MM.1S (cell line): ENCODE measurements at regions not wholly inside any gene's neighbourhood (a gene's known extent, or its start where the extent isn't known, plus 50 kb on each side); places are given as distances from the start of the nearest gene placed in this dataset.

Experiments used
- DNase-seq: peaks from one replicate; pipeline ENCODE4 v3.0.0-alpha.2; 2015
- H2AFZ ChIP-seq: fragments of 300-600 bp; sonication (generic); 2 replicates; pipeline ENCODE4 v1.6.0; 2016; ENCODE audit warnings: antibody characterized with exemption, low read length
- H3F3A ChIP-seq: fragments of 300-600 bp; sonication (generic); 2 replicates; pipeline ENCODE4 v1.6.1; 2016; ENCODE audit warnings: mild to moderate bottlenecking, antibody characterized with exemption, low read length, moderate library complexity, mixed read lengths; ENCODE audit not compliant: insufficient read depth
- H3K27ac ChIP-seq: fragments of 300-600 bp; sonication (generic); 2 replicates; pipeline ENCODE4 v1.5.1; 2016; ENCODE audit warnings: mild to moderate bottlenecking, low read length
- H3K27me3 ChIP-seq: fragments of 300-600 bp; sonication (generic); replicated peaks from 2 replicates; pipeline ENCODE4 v1.6.0; 2016; ENCODE audit warnings: low read length; ENCODE audit not compliant: insufficient read depth
- H3K36me3 ChIP-seq: fragments of 300-600 bp; sonication (generic); replicated peaks from 2 replicates; pipeline ENCODE4 v1.6.1; 2016; ENCODE audit warnings: mild to moderate bottlenecking, low read length, mixed read lengths; ENCODE audit not compliant: insufficient read depth
- H3K4me1 ChIP-seq: fragments of 300-600 bp; sonication (generic); 2 replicates; pipeline ENCODE4 v1.6.1; 2016; ENCODE audit warnings: low read length, mixed read lengths
- H3K4me2 ChIP-seq: fragments of 300-600 bp; sonication (generic); 2 replicates; pipeline ENCODE4 v1.6.0; 2016; ENCODE audit warnings: low read depth, low read length
- H3K4me3 ChIP-seq: fragments of 300-600 bp; sonication (generic); 2 replicates; pipeline ENCODE4 v1.5.1; 2016; ENCODE audit warnings: low read length, mixed read lengths
- H3K79me2 ChIP-seq: fragments of 300-600 bp; sonication (generic); 2 replicates; pipeline ENCODE4 v1.6.1; 2016; ENCODE audit warnings: mixed run types, low read length, mixed read lengths
- H3K9ac ChIP-seq: fragments of 300-600 bp; sonication (generic); 2 replicates; pipeline ENCODE4 v1.6.1; 2016; ENCODE audit warnings: low read length, mixed read lengths
- H3K9me2 ChIP-seq: fragments of 300-600 bp; sonication (generic); replicated peaks from 2 replicates; pipeline ENCODE4 v1.6.1; 2016; ENCODE audit warnings: mild to moderate bottlenecking, low read length, mixed read lengths; ENCODE audit not compliant: insufficient read depth
- H3K9me3 ChIP-seq: fragments of 300-600 bp; sonication (generic); replicated peaks from 2 replicates; pipeline ENCODE4 v1.6.1; 2016; ENCODE audit warnings: mild to moderate bottlenecking, low read length, mixed read lengths; ENCODE audit not compliant: insufficient read depth
- H4K20me1 ChIP-seq: fragments of 300-600 bp; sonication (generic); 2 replicates; pipeline ENCODE4 v1.6.1; 2016; ENCODE audit warnings: mild to moderate bottlenecking, low read length, moderate library complexity, mixed read lengths; ENCODE audit not compliant: insufficient read depth
- EZH2 ChIP-seq: fragments of 300-600 bp; sonication (generic); optimal IDR thresholded peaks from 2 replicates; pipeline ENCODE3; 2017; ENCODE audit warnings: low read depth, mild to moderate bottlenecking, antibody characterized with exemption, low read length, mixed read lengths
- EZH2phosphoT487 ChIP-seq: fragments of 300-600 bp; sonication (generic); IDR thresholded peaks from 2 replicates; pipeline ENCODE4 v1.6.1; 2018; ENCODE audit warnings: antibody characterized with exemption, low read length
- TF ChIP-seq, protein P1 (sequence below): fragments of 300-600 bp; sonication (generic); IDR thresholded peaks from 2 replicates; pipeline ENCODE4 v1.5.1; 2016; ENCODE audit warnings: antibody characterized with exemption, low read length, mixed read lengths

DNA sequence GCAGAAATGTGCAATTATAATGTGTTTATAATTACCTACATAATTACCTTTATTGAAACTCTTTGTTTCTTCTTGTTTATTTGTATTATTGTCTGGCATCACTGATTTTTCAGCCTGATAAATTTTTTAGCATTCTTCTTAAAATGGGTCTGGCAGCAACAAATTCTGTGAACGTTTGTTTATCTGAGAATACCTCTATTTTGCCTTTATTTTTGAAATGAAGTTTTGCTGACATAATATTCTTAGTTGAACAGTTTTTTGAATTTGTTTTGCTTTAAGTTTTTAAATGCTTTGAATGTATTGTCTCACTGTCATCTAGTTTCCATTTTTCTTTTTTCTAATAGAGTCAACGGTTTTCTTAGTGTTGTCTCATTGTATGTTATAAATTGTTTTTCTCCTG, 1152.0 kb upstream of the CDH2 start:
- no peaks in the 10 kb centered on the region for H3K79me2 ChIP-seq
- H3K4me3 ChIP-seq: no peak overlapping the region
- H3K4me1 ChIP-seq: no peaks in the 10 kb centered on the region
- no peak overlapping the region for H2AFZ ChIP-seq
- H3K9me3 ChIP-seq: no peaks in the 10 kb centered on the region
- no peaks in the 10 kb centered on the region for H4K20me1 ChIP-seq
- no peak overlapping the region for H3K27ac ChIP-seq
- no peaks in the 10 kb centered on the region for H3K27me3 ChIP-seq
- H3K9ac ChIP-seq: no peak overlapping the region
- TF ChIP-seq EZH2phosphoT487 (no peak), EZH2 (no peak)
- TF ChIP-seq, protein P1, sequence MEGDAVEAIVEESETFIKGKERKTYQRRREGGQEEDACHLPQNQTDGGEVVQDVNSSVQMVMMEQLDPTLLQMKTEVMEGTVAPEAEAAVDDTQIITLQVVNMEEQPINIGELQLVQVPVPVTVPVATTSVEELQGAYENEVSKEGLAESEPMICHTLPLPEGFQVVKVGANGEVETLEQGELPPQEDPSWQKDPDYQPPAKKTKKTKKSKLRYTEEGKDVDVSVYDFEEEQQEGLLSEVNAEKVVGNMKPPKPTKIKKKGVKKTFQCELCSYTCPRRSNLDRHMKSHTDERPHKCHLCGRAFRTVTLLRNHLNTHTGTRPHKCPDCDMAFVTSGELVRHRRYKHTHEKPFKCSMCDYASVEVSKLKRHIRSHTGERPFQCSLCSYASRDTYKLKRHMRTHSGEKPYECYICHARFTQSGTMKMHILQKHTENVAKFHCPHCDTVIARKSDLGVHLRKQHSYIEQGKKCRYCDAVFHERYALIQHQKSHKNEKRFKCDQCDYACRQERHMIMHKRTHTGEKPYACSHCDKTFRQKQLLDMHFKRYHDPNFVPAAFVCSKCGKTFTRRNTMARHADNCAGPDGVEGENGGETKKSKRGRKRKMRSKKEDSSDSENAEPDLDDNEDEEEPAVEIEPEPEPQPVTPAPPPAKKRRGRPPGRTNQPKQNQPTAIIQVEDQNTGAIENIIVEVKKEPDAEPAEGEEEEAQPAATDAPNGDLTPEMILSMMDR: no peak
- no peaks in the 10 kb centered on the region; the same call in 1 of the 2 replicates for H3K36me3 ChIP-seq
- no peaks in the 10 kb centered on the region for H3F3A ChIP-seq
- no peak overlapping the region for H3K4me2 ChIP-seq
- no peaks in the 10 kb centered on the region for H3K9me2 ChIP-seq
- DNase-seq: no peak

DNA sequence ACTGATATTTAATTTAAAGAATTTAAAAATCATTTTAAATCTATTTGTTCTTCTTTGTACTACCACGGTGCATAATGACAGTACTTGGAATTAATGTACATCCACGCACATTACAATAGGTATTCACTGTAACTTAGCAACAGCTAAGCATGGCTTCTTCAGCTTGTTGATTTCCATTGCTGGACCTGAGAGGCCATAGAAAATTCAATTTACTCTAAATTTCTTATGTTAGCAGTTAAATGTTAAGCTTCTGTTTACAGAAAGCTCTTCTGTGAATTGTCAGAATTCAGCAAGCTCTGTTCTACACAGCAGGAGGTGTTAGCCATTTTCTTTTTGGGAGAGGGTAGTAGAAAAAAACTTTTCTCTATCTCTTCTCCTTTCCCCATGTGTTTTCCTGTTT, 1149.3 kb upstream of the CDH2 start:
- H3K9me3 ChIP-seq: no peaks in the 10 kb centered on the region
- no peaks in the 10 kb centered on the region; the same call in 1 of the 2 replicates for H3K36me3 ChIP-seq
- H3K27ac ChIP-seq: no peak overlapping the region
- H3K9ac ChIP-seq: no peak overlapping the region
- H4K20me1 ChIP-seq: no peaks in the 10 kb centered on the region
- no peak overlapping the region for H3K4me2 ChIP-seq
- no peaks in the 10 kb centered on the region for H3F3A ChIP-seq
- H3K9me2 ChIP-seq: no peaks in the 10 kb centered on the region
- TF ChIP-seq, protein P1: no peak
- TF ChIP-seq EZH2phosphoT487 (no peak), EZH2 (no peak)
- H2AFZ ChIP-seq: no peak overlapping the region
- no peaks in the 10 kb centered on the region for H3K27me3 ChIP-seq
- no peaks in the 10 kb centered on the region for H3K4me1 ChIP-seq
- no peak overlapping the region for H3K4me3 ChIP-seq
- DNase-seq: no peak
- H3K79me2 ChIP-seq: no peaks in the 10 kb centered on the region

DNA sequence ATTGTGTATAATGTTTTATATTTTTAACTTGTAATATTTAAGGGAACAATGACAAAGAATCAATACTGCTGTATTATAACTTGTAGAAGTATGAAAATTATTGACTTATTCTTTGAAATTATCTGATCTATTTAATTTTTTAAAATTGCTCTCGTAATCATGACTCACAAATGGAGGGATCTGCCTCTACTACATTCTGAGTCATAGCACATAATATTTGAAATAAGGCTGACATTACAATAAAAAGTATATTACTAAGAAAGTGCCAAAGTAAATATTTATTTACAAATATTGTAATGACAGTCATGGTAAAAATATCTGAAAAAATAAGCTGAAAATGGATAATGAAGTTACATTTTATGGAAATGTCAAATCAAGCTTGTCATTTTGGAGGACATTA, 1144.6 kb upstream of the CDH2 start:
- DNase-seq: no peak
- no peaks in the 10 kb centered on the region for H3F3A ChIP-seq
- no peak overlapping the region for H3K9ac ChIP-seq
- no peaks in the 10 kb centered on the region for H3K9me3 ChIP-seq
- no peaks in the 10 kb centered on the region for H3K27me3 ChIP-seq
- H3K27ac ChIP-seq: no peak overlapping the region
- no peaks in the 10 kb centered on the region for H4K20me1 ChIP-seq
- no peaks in the 10 kb centered on the region for H3K4me1 ChIP-seq
- H2AFZ ChIP-seq: no peak overlapping the region
- no peaks in the 10 kb centered on the region for H3K79me2 ChIP-seq
- no peaks in the 10 kb centered on the region for H3K9me2 ChIP-seq
- no peak overlapping the region for H3K4me3 ChIP-seq
- H3K36me3 ChIP-seq: no peaks in the 10 kb centered on the region
- TF ChIP-seq EZH2: no peak
- TF ChIP-seq, protein P1: no peak
- no peak for TF ChIP-seq EZH2phosphoT487
- no peak overlapping the region for H3K4me2 ChIP-seq
